Right renal pelvis (tissue), 4 donors: ENCODE measurements at regions not wholly inside any gene's neighbourhood (a gene's known extent, or its start where the extent isn't known, plus 50 kb on each side); places are given as distances from the start of the nearest gene placed in this dataset.
"Not testable (repeated sequence)": the region's sequence is repeated elsewhere in the genome, so short reads cannot be mapped to it uniquely, and the experiment has no call there.

Experiments used
- DNase-seq, 4 donors: peaks; one replicate each; pipeline ENCODE4 v3.0.0-alpha.2; 2013; ENCODE audit warnings: low read depth in 4 of 4, low spot score in 3 of 4, missing footprints in 1 of 4

GRCh38 chr10:35780970-35781642 lies 139.0 kb upstream of the FZD8 start:
- DNase-seq = no peak

- DNase-seq = no peak
Measured at GRCh38 chr10:35778306-35778705, 136.2 kb upstream of the FZD8 start.

GRCh38 chr10:35776557-35776956 lies 134.5 kb upstream of the FZD8 start:
- DNase-seq = not testable (repeated sequence)

- no peak for DNase-seq
Measured at GRCh38 chr10:35774109-35774508, 132.0 kb upstream of the FZD8 start.

GRCh38 chr10:35770817-35771355 lies 128.8 kb upstream of the FZD8 start:
- no peak for DNase-seq

GRCh38 chr10:35769795-35770194 lies 127.7 kb upstream of the FZD8 start:
- DNase-seq = no peak

GRCh38 chr10:35768731-35769130 lies 126.6 kb upstream of the FZD8 start:
- DNase-seq = no peak

- DNase-seq = no peak
Measured at GRCh38 chr10:35768011-35768410, 125.9 kb upstream of the FZD8 start.

- DNase-seq = no peak
Measured at GRCh38 chr10:35765996-35766395, 123.9 kb upstream of the FZD8 start.

GRCh38 chr10:35765066-35765527 lies 123.0 kb upstream of the FZD8 start:
- no peak for DNase-seq

GRCh38 chr10:35762311-35763030 lies 120.4 kb upstream of the FZD8 start:
- no peak for DNase-seq

GRCh38 chr10:35758076-35758475 lies 116.0 kb upstream of the FZD8 start:
- no peak for DNase-seq

- no peak for DNase-seq
Measured at GRCh38 chr10:35754519-35754918, 112.4 kb upstream of the FZD8 start.

- DNase-seq = no peak
Measured at GRCh38 chr10:35752469-35753461, 110.7 kb upstream of the FZD8 start.

- no peak for DNase-seq
Measured at GRCh38 chr10:35751347-35751746, 109.3 kb upstream of the FZD8 start.

- DNase-seq = no peak
Measured at GRCh38 chr10:35749230-35749629, 107.1 kb upstream of the FZD8 start.

GRCh38 chr10:35745617-35746403 lies 103.7 kb upstream of the FZD8 start:
- no peak for DNase-seq

- DNase-seq = no peak
Measured at GRCh38 chr10:35743851-35744250, 101.8 kb upstream of the FZD8 start.

GRCh38 chr10:35743351-35743750 lies 101.3 kb upstream of the FZD8 start:
- DNase-seq = no peak

GRCh38 chr10:35739998-35740397 lies 97.9 kb upstream of the FZD8 start:
- DNase-seq = no peak
